Astrocyte of the spinal cord (primary cell): ENCODE measurements at regions not wholly inside any gene's neighbourhood (a gene's known extent, or its start where the extent isn't known, plus 50 kb on each side); places are given as distances from the start of the nearest gene placed in this dataset.
A peak's percentile ranks its signal among the peaks of the same experiment; 100 is the strongest.

Experiments used
- DNase-seq: peaks from one replicate; pipeline ENCODE4 v3.0.0; 2011; ENCODE audit warnings: low read depth, low spot score
- H3K4me3 ChIP-seq: 2 replicates; pipeline ENCODE4 v1.5.1; 2011; ENCODE audit warnings: low read depth, mild to moderate bottlenecking, low read length, moderate library complexity
- CTCF ChIP-seq: IDR thresholded peaks from 2 replicates; pipeline ENCODE4 v1.5.1; 2012; ENCODE audit warnings: low read depth, mild to moderate bottlenecking, low read length, inconsistent platforms
- in situ Hi-C: cut with HindIII; loops from 2 replicates; pipeline ENCODE4 v1.10.0; 2017; ENCODE audit warnings: low sequenced_read_pairs

GRCh38 chr13:40191186-40191980 lies 475.1 kb downstream of the FOXO1 start:
- peak; percentile 24 for DNase-seq

GRCh38 chr13:40192452-40192851 lies 474.0 kb downstream of the FOXO1 start:
- no peak overlapping the region for H3K4me3 ChIP-seq
- in situ Hi-C loops, result no loop called here
- no peak for TF ChIP-seq CTCF
- DNase-seq, result no peak

More at GRCh38 chr13:40191186-40191980, 475.1 kb downstream of the FOXO1 start:
- no peak for TF ChIP-seq CTCF
- in situ Hi-C loops, result no loop called here
- no peak overlapping the region for H3K4me3 ChIP-seq

- in situ Hi-C loops, result no loop called here
- H3K4me3 ChIP-seq, result no peak overlapping the region
- no peak for TF ChIP-seq CTCF
- DNase-seq, result no peak
Measured at GRCh38 chr13:40192858-40193257, 473.6 kb downstream of the FOXO1 start.

GRCh38 chr13:40193286-40194223 lies 472.9 kb downstream of the FOXO1 start:
- no peak for TF ChIP-seq CTCF
- no peak for DNase-seq
- in situ Hi-C loops, result no loop called here
- no peak overlapping the region for H3K4me3 ChIP-seq

- DNase-seq, result no peak
- in situ Hi-C loops, result no loop called here
- H3K4me3 ChIP-seq, result no peak overlapping the region
- TF ChIP-seq CTCF, result no peak
Measured at GRCh38 chr13:40194224-40194806, 472.1 kb downstream of the FOXO1 start.

GRCh38 chr13:40197049-40197448 lies 469.4 kb downstream of the FOXO1 start:
- TF ChIP-seq CTCF, result no peak
- no peak overlapping the region for H3K4me3 ChIP-seq
- no peak for DNase-seq
- in situ Hi-C loops, result no loop called here
